Uterus (tissue), 3 donors: ENCODE measurements at regions not wholly inside any gene's neighbourhood (a gene's known extent, or its start where the extent isn't known, plus 50 kb on each side); places are given as distances from the start of the nearest gene placed in this dataset.

ENCODE experiments used
- DNase-seq, 2 donors: peaks; one replicate each; pipeline ENCODE4 v3.0.0-alpha.2; 2019 to 2020
- H3K27ac ChIP-seq, 2 donors: fragments of 200-600 bp; sonication (generic); 1 replicate in 1 of 2; 2 replicates in 1 of 2; pipeline ENCODE4 v1.5.1; 2016 to 2018
- H3K27me3 ChIP-seq, 2 donors: fragments of 200-600 bp; sonication (generic); one replicate each; pipeline ENCODE4 v1.5.1; 2018 to 2019; ENCODE audit warnings: control low read depth in 1 of 2
- H3K36me3 ChIP-seq, 2 donors: fragments of 200-600 bp; sonication (generic); one replicate each; pipeline ENCODE4 v1.5.1; 2019; ENCODE audit warnings: control low read depth in 1 of 2
- H3K4me1 ChIP-seq, 2 donors: fragments of 200-600 bp; sonication (generic); one replicate each; pipeline ENCODE4 v1.5.1; 2018 to 2019; ENCODE audit warnings: control low read depth in 1 of 2
- H3K4me3 ChIP-seq, 2 donors: fragments of 200-600 bp; sonication (generic); 1 replicate in 1 of 2; 2 replicates in 1 of 2; pipeline ENCODE4 v1.5.1; 2018 to 2019; ENCODE audit warnings: mild to moderate bottlenecking in 1 of 2
- H3K9me3 ChIP-seq, 2 donors: fragments of 200-600 bp; sonication (generic); one replicate each; pipeline ENCODE4 v1.5.1; 2019; ENCODE audit warnings: control low read depth in 1 of 2
- CTCF ChIP-seq, 4 experiments: fragments of 200-600 bp in 2 of 4; fragments of 450-650 bp in 2 of 4; sonication (generic) in 2 of 4; IDR thresholded peaks; one replicate each; pipeline ENCODE4 v1.5.1; 2016 to 2019; ENCODE audit warnings: antibody characterized with exemption in 4 of 4, mild to moderate bottlenecking in 2 of 4, moderate library complexity in 1 of 4
- POLR2A ChIP-seq, 2 donors: fragments of 450-650 bp; IDR thresholded peaks; one replicate each; pipeline ENCODE4 v1.6.1; 2016; ENCODE audit warnings: antibody characterized with exemption in 2 of 2, mild to moderate bottlenecking in 1 of 2, moderate library complexity in 1 of 2
- intact Hi-C: fragments of 100-400 bp; cut with DNase I; formaldehyde crosslinking; loops from one replicate; pipeline ENCODE4 v1.15.1; 2023; ENCODE audit warnings: low total_unique reads
- donor health status: DM: yes; HTN: yes; CAD: no.

GRCh38 chr22:47808886-47809620 lies 1046.6 kb downstream of the TBC1D22A start:
- no peak for DNase-seq
- Histone ChIP-seq H3K36me3 (no peaks in the 10 kb centered on the region), H3K4me1 (no peaks in the 10 kb centered on the region), H3K9me3 (no peaks in the 10 kb centered on the region), H3K4me3 (no peak overlapping the region), H3K27ac (no peak overlapping the region), H3K27me3 (no peaks in the 10 kb centered on the region)
- intact Hi-C loops = no loop called here
- TF ChIP-seq POLR2A (IDR thresholded peaks at IDR 0.05) = no peak
- TF ChIP-seq CTCF (IDR thresholded peaks at IDR 0.05) = no peak

- intact Hi-C loops = no loop called here
- no peak for DNase-seq
- TF ChIP-seq POLR2A (IDR thresholded peaks at IDR 0.05) (no peak), CTCF (IDR thresholded peaks at IDR 0.05) (no peak)
- no peak overlapping the region for H3K27ac ChIP-seq
- no peaks in the 10 kb centered on the region for H3K4me1 ChIP-seq
- H3K36me3 ChIP-seq = no peaks in the 10 kb centered on the region
- H3K27me3 ChIP-seq = no peaks in the 10 kb centered on the region
- H3K4me3 ChIP-seq = no peak overlapping the region
- no peaks in the 10 kb centered on the region for H3K9me3 ChIP-seq
Measured at GRCh38 chr22:47808236-47808635, 1045.8 kb downstream of the TBC1D22A start.

GRCh38 chr22:47807506-47807905 lies 1045.1 kb downstream of the TBC1D22A start:
- TF ChIP-seq CTCF (IDR thresholded peaks at IDR 0.05) (no peak), POLR2A (IDR thresholded peaks at IDR 0.05) (no peak)
- no peaks in the 10 kb centered on the region for H3K36me3 ChIP-seq
- H3K27ac ChIP-seq = no peak overlapping the region
- no peaks in the 10 kb centered on the region for H3K27me3 ChIP-seq
- H3K4me3 ChIP-seq = no peak overlapping the region
- intact Hi-C loops = no loop called here
- DNase-seq = no peak
- no peaks in the 10 kb centered on the region for H3K9me3 ChIP-seq
- no peaks in the 10 kb centered on the region for H3K4me1 ChIP-seq

GRCh38 chr22:47806894-47807293 lies 1044.4 kb downstream of the TBC1D22A start:
- intact Hi-C loops = no loop called here
- Histone ChIP-seq H3K27me3 (no peaks in the 10 kb centered on the region), H3K36me3 (no peaks in the 10 kb centered on the region), H3K4me3 (no peak overlapping the region), H3K27ac (no peak overlapping the region), H3K4me1 (no peaks in the 10 kb centered on the region), H3K9me3 (no peaks in the 10 kb centered on the region)
- TF ChIP-seq CTCF (IDR thresholded peaks at IDR 0.05) (no peak), POLR2A (IDR thresholded peaks at IDR 0.05) (no peak)
- no peak for DNase-seq

- no peaks in the 10 kb centered on the region for H3K27me3 ChIP-seq
- no peaks in the 10 kb centered on the region for H3K4me1 ChIP-seq
- H3K4me3 ChIP-seq = no peak overlapping the region
- H3K9me3 ChIP-seq = no peaks in the 10 kb centered on the region
- no peak overlapping the region for H3K27ac ChIP-seq
- intact Hi-C loops = no loop called here
- no peak for DNase-seq
- TF ChIP-seq POLR2A (IDR thresholded peaks at IDR 0.05) = no peak
- TF ChIP-seq CTCF (IDR thresholded peaks at IDR 0.05) = no peak
- no peaks in the 10 kb centered on the region for H3K36me3 ChIP-seq
Measured at GRCh38 chr22:47805394-47805935, 1043.0 kb downstream of the TBC1D22A start.
